ENCODE measurements at regions not wholly inside any gene's neighbourhood (a gene's known extent, or its start where the extent isn't known, plus 50 kb on each side); places are given as distances from the start of the nearest gene placed in this dataset.
"Not testable (repeated sequence)": the region's sequence is repeated elsewhere in the genome, so short reads cannot be mapped to it uniquely, and the experiment has no call there.

DNA sequence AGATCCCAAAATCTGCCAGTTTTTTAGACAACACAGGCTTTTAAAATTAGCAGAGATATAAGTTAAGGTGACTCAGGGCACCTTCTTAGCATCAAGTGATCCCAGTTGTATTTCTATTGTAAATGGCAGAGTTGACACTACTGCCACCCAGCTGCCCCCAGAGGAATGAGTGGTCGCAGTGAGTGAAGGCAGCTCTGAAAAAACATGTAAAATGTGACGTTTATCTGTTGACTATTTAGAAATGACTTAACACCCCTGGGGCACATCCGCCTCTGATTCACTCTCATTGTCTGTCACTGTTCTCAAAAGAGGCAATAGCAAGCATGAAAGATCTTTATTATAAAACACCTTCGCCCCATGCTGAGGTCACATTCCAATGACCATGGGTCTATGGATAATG lies 592.4 kb downstream of the ACTRT1 start:
- no peak for TF ChIP-seq SUZ12 (IDR thresholded peaks at IDR 0.05; ENCODE audit: extremely low read depth, insufficient read depth, insufficient read length)
- TF ChIP-seq YY1 (IDR thresholded peaks at IDR 0.05; ENCODE audit: insufficient read depth, insufficient read length): no peak
- no peak for TF ChIP-seq ZNF274 (IDR thresholded peaks at IDR 0.05; ENCODE audit: low read depth, low read length)
- peak; percentile 8 for DNase-seq (ENCODE audit: low read depth, low spot score)
- no peaks in the 10 kb centered on the region for H3K4me1 ChIP-seq (ENCODE audit: insufficient read depth, insufficient read length)

GRCh38 chrX:127457161-127457560 lies 595.0 kb downstream of the ACTRT1 start:
- no peak overlapping the region for H3K4me3 ChIP-seq (ENCODE audit: insufficient read length, low read depth)
- H3K36me3 ChIP-seq (ENCODE audit: insufficient read depth, insufficient read length, low read length): no peaks in the 10 kb centered on the region
- TF ChIP-seq YY1 (IDR thresholded peaks at IDR 0.05; ENCODE audit: insufficient read depth, insufficient read length): no peak
- no peak for TF ChIP-seq ZNF274 (IDR thresholded peaks at IDR 0.05; ENCODE audit: low read depth, low read length)
- no peak for TF ChIP-seq SUZ12 (IDR thresholded peaks at IDR 0.05; ENCODE audit: extremely low read depth, insufficient read depth, insufficient read length)
- H3K9ac ChIP-seq (ENCODE audit: insufficient read length, low read depth): no peak overlapping the region
- H3K27me3 ChIP-seq (ENCODE audit: insufficient read depth, insufficient read length): no peaks in the 10 kb centered on the region
- H3K9me3 ChIP-seq (ENCODE audit: insufficient read depth, low read length): no peaks in the 10 kb centered on the region
- no peaks in the 10 kb centered on the region for H3K4me1 ChIP-seq (ENCODE audit: insufficient read depth, insufficient read length)
- DNase-seq (ENCODE audit: low read depth, low spot score): no peak

More for the DNA sequence above, 592.4 kb downstream of the ACTRT1 start:
- Histone ChIP-seq H3K4me3 (ENCODE audit: insufficient read length, low read depth) (no peak overlapping the region), H3K27me3 (ENCODE audit: insufficient read depth, insufficient read length) (no peaks in the 10 kb centered on the region), H3K9me3 (ENCODE audit: insufficient read depth, low read length) (no peaks in the 10 kb centered on the region), H3K36me3 (ENCODE audit: insufficient read depth, insufficient read length, low read length) (no peaks in the 10 kb centered on the region), H3K9ac (ENCODE audit: insufficient read length, low read depth) (no peak overlapping the region)

DNA sequence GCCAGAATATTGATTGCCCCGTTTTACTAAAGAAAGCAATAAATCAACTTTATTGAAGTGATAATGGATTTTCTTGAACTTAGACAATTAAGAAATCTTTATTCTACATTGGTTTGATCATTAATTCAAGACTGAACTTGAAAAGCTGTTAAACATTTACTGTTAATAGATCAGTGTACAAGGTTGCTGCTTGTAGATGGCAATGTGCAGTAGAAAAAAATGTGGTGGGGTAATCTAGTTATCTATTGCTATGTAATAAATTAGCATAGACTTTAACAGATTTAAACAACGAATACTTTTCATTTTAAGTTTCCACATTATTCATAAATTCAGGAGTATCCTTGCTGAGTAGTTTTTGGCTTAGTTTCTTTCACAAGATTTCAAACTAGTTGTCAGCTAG lies 612.5 kb downstream of the ACTRT1 start:
- no peaks in the 10 kb centered on the region for H3K4me1 ChIP-seq (ENCODE audit: insufficient read depth, insufficient read length)
- TF ChIP-seq YY1 (IDR thresholded peaks at IDR 0.05; ENCODE audit: insufficient read depth, insufficient read length): no peak
- no peak for TF ChIP-seq ZNF274 (IDR thresholded peaks at IDR 0.05; ENCODE audit: low read depth, low read length)
- no peak for TF ChIP-seq SUZ12 (IDR thresholded peaks at IDR 0.05; ENCODE audit: extremely low read depth, insufficient read depth, insufficient read length)
- no peaks in the 10 kb centered on the region for H3K27me3 ChIP-seq (ENCODE audit: insufficient read depth, insufficient read length)

GRCh38 chrX:127405946-127406345 lies 586.4 kb downstream of the PRR32 start:
- no peak for DNase-seq (ENCODE audit: low read depth, low spot score)
- no peak overlapping the region for H3K9ac ChIP-seq (ENCODE audit: insufficient read length, low read depth)
- H3K27me3 ChIP-seq (ENCODE audit: insufficient read depth, insufficient read length): no peaks in the 10 kb centered on the region
- no peaks in the 10 kb centered on the region for H3K4me1 ChIP-seq (ENCODE audit: insufficient read depth, insufficient read length)
- no peaks in the 10 kb centered on the region for H3K9me3 ChIP-seq (ENCODE audit: insufficient read depth, low read length)
- no peak overlapping the region for H3K4me3 ChIP-seq (ENCODE audit: insufficient read length, low read depth)
- H3K36me3 ChIP-seq (ENCODE audit: insufficient read depth, insufficient read length, low read length): no peaks in the 10 kb centered on the region
- TF ChIP-seq SUZ12 (IDR thresholded peaks at IDR 0.05; ENCODE audit: extremely low read depth, insufficient read depth, insufficient read length): no peak
- TF ChIP-seq YY1 (IDR thresholded peaks at IDR 0.05; ENCODE audit: insufficient read depth, insufficient read length): no peak
- no peak for TF ChIP-seq ZNF274 (IDR thresholded peaks at IDR 0.05; ENCODE audit: low read depth, low read length)

More for the DNA sequence above, 612.5 kb downstream of the ACTRT1 start:
- DNase-seq (ENCODE audit: low read depth, low spot score): no peak
- Histone ChIP-seq H3K36me3 (ENCODE audit: insufficient read depth, insufficient read length, low read length) (no peaks in the 10 kb centered on the region), H3K4me3 (ENCODE audit: insufficient read length, low read depth) (no peak overlapping the region), H3K9ac (ENCODE audit: insufficient read length, low read depth) (no peak overlapping the region), H3K9me3 (ENCODE audit: insufficient read depth, low read length) (no peaks in the 10 kb centered on the region)

- no peak overlapping the region for H3K4me3 ChIP-seq (ENCODE audit: insufficient read length, low read depth)
- TF ChIP-seq ZNF274 (IDR thresholded peaks at IDR 0.05; ENCODE audit: low read depth, low read length) (no peak), YY1 (IDR thresholded peaks at IDR 0.05; ENCODE audit: insufficient read depth, insufficient read length) (no peak), SUZ12 (IDR thresholded peaks at IDR 0.05; ENCODE audit: extremely low read depth, insufficient read depth, insufficient read length) (no peak)
- no peaks in the 10 kb centered on the region for H3K36me3 ChIP-seq (ENCODE audit: insufficient read depth, insufficient read length, low read length)
- H3K9me3 ChIP-seq (ENCODE audit: insufficient read depth, low read length): no peaks in the 10 kb centered on the region
- DNase-seq (ENCODE audit: low read depth, low spot score): no peak
- H3K27me3 ChIP-seq (ENCODE audit: insufficient read depth, insufficient read length): no peaks in the 10 kb centered on the region
- no peaks in the 10 kb centered on the region for H3K4me1 ChIP-seq (ENCODE audit: insufficient read depth, insufficient read length)
- H3K9ac ChIP-seq (ENCODE audit: insufficient read length, low read depth): no peak overlapping the region
Measured at GRCh38 chrX:127404161-127404560, 584.6 kb downstream of the PRR32 start.

- H3K27me3 ChIP-seq (ENCODE audit: insufficient read depth, insufficient read length); H3K9ac ChIP-seq (ENCODE audit: insufficient read length, low read depth); H3K4me3 ChIP-seq (ENCODE audit: insufficient read length, low read depth); H3K4me1 ChIP-seq (ENCODE audit: insufficient read depth, insufficient read length); H3K36me3 ChIP-seq (ENCODE audit: insufficient read depth, insufficient read length, low read length); DNase-seq (ENCODE audit: low read depth, low spot score); H3K9me3 ChIP-seq (ENCODE audit: insufficient read depth, low read length): not testable (repeated sequence)
Measured at GRCh38 chrX:127400231-127400630, 580.7 kb downstream of the PRR32 start.

GRCh38 chrX:127390316-127390715 lies 570.8 kb downstream of the PRR32 start:
- H3K36me3 ChIP-seq (ENCODE audit: insufficient read depth, insufficient read length, low read length): no peaks in the 10 kb centered on the region
- no peak for DNase-seq (ENCODE audit: low read depth, low spot score)
- no peaks in the 10 kb centered on the region for H3K9me3 ChIP-seq (ENCODE audit: insufficient read depth, low read length)
- TF ChIP-seq YY1 (IDR thresholded peaks at IDR 0.05; ENCODE audit: insufficient read depth, insufficient read length): no peak
- TF ChIP-seq SUZ12 (IDR thresholded peaks at IDR 0.05; ENCODE audit: extremely low read depth, insufficient read depth, insufficient read length): no peak
- no peak for TF ChIP-seq ZNF274 (IDR thresholded peaks at IDR 0.05; ENCODE audit: low read depth, low read length)
- no peaks in the 10 kb centered on the region for H3K4me1 ChIP-seq (ENCODE audit: insufficient read depth, insufficient read length)
- H3K9ac ChIP-seq (ENCODE audit: insufficient read length, low read depth): no peak overlapping the region
- no peaks in the 10 kb centered on the region for H3K27me3 ChIP-seq (ENCODE audit: insufficient read depth, insufficient read length)
- H3K4me3 ChIP-seq (ENCODE audit: insufficient read length, low read depth): no peak overlapping the region

GRCh38 chrX:127389900-127390299 lies 570.4 kb downstream of the PRR32 start:
- no peak for TF ChIP-seq ZNF274 (IDR thresholded peaks at IDR 0.05; ENCODE audit: low read depth, low read length)
- TF ChIP-seq YY1 (IDR thresholded peaks at IDR 0.05; ENCODE audit: insufficient read depth, insufficient read length): no peak
- TF ChIP-seq SUZ12 (IDR thresholded peaks at IDR 0.05; ENCODE audit: extremely low read depth, insufficient read depth, insufficient read length): no peak
- H3K9me3 ChIP-seq (ENCODE audit: insufficient read depth, low read length): no peaks in the 10 kb centered on the region
- no peak for DNase-seq (ENCODE audit: low read depth, low spot score)

More at GRCh38 chrX:127389900-127390299, 570.4 kb downstream of the PRR32 start:
- Histone ChIP-seq H3K36me3 (ENCODE audit: insufficient read depth, insufficient read length, low read length) (no peaks in the 10 kb centered on the region), H3K27me3 (ENCODE audit: insufficient read depth, insufficient read length) (no peaks in the 10 kb centered on the region), H3K4me3 (ENCODE audit: insufficient read length, low read depth) (no peak overlapping the region), H3K9ac (ENCODE audit: insufficient read length, low read depth) (no peak overlapping the region), H3K4me1 (ENCODE audit: insufficient read depth, insufficient read length) (no peaks in the 10 kb centered on the region)

Measured in NT2/D1 (cell line).